ENCODE measurements at regions not wholly inside any gene's neighbourhood (a gene's known extent, or its start where the extent isn't known, plus 50 kb on each side); places are given as distances from the start of the nearest gene placed in this dataset.

DNA sequence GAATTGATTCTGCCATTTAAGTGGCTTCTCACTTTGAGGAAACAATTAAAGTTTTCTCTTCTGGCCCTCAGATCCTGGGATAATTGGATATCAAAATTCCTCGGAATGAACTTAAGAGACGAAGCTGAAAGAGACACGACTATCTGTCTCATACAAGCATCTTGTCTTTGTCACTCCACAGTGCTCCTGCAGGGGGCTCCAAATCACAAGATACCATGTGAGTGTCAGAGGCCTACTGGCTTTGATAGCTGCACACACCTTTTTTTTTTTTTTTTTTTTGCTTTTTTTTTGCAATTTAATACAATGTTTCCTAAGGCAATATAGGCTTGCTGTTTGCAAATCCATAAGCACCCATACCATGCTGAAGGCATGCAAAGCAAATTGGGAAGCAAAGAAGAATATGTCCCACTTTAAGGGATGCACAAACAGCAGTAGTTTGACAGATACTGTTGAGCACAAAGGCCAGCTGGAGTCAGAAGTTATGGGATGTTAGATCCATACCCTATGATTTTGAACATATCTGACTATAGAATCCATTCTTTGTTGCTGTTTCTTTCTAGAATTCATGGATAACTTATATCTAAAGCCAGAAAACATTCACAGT is 109.0 kb upstream of the CBLN2 start:
- TF ChIP-seq, protein P1, sequence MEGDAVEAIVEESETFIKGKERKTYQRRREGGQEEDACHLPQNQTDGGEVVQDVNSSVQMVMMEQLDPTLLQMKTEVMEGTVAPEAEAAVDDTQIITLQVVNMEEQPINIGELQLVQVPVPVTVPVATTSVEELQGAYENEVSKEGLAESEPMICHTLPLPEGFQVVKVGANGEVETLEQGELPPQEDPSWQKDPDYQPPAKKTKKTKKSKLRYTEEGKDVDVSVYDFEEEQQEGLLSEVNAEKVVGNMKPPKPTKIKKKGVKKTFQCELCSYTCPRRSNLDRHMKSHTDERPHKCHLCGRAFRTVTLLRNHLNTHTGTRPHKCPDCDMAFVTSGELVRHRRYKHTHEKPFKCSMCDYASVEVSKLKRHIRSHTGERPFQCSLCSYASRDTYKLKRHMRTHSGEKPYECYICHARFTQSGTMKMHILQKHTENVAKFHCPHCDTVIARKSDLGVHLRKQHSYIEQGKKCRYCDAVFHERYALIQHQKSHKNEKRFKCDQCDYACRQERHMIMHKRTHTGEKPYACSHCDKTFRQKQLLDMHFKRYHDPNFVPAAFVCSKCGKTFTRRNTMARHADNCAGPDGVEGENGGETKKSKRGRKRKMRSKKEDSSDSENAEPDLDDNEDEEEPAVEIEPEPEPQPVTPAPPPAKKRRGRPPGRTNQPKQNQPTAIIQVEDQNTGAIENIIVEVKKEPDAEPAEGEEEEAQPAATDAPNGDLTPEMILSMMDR (conservative IDR thresholded peaks at IDR 0.05), result peak; percentile 65
- no peak overlapping the region for H3K27ac ChIP-seq

DNA sequence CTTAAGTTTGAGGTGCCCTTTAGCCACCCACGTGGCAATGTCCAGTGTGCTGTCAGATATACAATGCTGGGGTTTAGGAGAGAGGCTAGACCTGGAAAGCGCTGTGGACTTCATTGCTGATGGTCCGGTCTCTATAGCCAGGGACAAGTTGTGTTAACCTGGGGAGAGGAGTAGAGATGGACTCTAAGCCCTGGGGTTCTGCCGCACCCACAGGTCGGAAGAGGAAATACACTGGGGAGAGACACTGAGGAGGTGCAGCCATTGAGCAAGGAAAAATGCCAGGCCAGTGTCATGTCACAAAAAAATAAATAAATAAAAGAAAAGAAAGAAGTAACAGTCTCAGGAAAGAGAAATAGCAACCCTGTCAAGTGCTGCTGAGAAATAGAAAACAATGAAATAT is 106.9 kb upstream of the CBLN2 start:
- TF ChIP-seq, protein P1 (conservative IDR thresholded peaks at IDR 0.05), result no peak
- H3K27ac ChIP-seq, result no peak overlapping the region

DNA sequence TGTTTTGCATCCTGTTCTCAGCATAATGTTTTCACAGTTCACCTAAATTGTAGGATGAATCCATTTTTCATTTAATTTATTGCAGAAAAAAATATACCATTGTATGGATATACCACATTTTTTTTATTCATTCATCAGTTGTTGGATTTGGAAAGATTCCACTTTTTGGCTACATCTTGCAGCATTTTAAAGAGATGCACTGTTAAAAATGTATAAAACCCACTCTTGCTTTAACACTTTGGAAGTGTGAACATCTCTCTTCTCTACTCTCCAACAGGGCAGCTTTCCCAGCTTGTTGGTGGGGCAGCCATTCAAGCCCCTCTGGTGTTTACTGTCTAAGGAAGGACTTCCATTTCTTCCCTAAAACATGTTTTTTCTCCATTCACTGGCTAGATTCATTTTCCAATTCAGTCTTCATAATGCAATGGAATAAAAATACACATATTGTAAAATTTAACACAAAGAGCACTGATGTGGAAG is 104.4 kb upstream of the CBLN2 start:
- TF ChIP-seq, protein P1 (conservative IDR thresholded peaks at IDR 0.05), result no peak
- no peak overlapping the region for H3K27ac ChIP-seq

DNA sequence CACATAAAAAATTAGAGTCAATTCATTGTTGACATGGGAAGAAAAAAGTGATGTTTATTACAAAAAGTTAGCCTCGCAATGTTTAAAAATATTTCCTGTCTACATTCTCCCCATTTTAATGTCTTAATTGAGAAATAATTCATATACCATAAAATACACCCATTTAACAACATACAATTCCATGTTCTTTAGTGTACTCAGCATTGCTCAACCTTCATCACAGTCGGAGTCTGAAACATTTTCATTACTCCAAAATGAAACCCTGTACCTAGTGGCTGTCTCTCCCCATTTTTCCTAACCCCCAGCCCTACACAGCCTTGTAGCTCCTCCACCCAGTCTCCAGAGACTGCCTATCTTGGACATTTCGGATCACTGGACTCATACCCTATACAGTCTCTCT is 103.9 kb upstream of the CBLN2 start:
- TF ChIP-seq, protein P1 (conservative IDR thresholded peaks at IDR 0.05), result no peak
- no peak overlapping the region for H3K27ac ChIP-seq

DNA sequence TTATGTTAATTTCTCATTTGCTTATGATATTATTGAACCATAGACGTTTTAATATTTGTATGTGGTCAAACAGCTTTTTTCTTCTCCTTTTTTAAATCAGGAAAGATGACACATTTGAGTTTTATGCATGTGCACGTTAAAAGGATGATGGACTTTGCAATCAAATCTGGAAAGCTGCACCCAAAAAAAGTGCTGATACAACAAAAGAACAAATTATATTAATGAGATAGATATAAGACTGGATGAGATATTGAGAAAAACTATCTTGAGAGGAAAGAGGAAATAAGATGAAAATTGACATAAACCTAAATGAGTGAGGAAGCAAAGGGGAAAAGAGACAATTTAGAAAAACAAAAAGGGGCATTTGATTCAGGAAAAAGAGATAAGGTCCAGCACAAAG is 96.4 kb upstream of the CBLN2 start:
- H3K27ac ChIP-seq, result no peak overlapping the region
- TF ChIP-seq, protein P1 (conservative IDR thresholded peaks at IDR 0.05), result no peak

DNA sequence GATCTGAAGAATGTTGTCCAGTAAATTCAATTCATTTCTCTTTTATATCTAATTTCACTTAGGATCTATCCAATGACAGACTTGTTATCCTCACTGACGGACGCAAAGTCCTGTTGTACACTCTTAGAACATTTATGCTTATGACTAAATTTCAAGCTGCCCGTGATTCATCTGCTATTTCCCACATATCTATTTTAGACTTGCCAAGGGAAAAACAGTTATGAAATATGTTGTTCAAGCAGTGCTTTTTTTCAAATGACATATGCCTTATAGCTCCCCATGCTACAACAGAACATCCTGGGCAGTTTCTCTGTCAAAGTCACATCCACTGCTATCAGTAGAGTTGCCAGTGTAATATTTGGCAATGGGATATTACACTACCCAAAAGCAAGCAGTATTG is 94.2 kb upstream of the CBLN2 start:
- no peak overlapping the region for H3K27ac ChIP-seq
- TF ChIP-seq, protein P1 (conservative IDR thresholded peaks at IDR 0.05), result no peak

DNA sequence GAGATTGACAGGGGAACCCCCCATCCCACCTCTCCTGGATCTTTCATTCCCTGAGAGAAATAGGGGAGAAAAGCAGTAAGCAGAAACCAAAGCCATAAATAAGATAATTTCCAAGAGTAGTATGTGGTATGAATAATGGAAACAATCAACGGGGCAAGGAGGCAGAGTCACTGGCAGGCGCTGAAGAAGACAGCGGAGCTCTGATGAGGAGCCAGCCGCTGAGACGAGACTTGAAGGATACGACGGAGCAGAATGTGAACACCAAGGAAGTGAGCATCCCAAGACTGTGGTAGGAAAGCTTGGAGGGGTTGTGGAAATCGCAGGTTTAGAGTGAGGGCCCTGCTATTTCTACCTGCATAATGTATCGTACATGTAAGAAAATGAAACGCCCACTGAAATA is 93.6 kb upstream of the CBLN2 start:
- H3K27ac ChIP-seq, result no peak overlapping the region
- TF ChIP-seq, protein P1 (conservative IDR thresholded peaks at IDR 0.05), result no peak

Measured in VCaP (cell line).